GM23338 (cell line): ENCODE measurements at regions not wholly inside any gene's neighbourhood (a gene's known extent, or its start where the extent isn't known, plus 50 kb on each side); places are given as distances from the start of the nearest gene placed in this dataset.

Experiments
- ATAC-seq: fragments of 200-7000 bp; cut with Tn5 transposase; 3 replicates; pipeline ENCODE4 v1.9.1; 2020
- DNase-seq: peaks from one replicate; pipeline ENCODE4 v3.0.0-alpha.2; 2015; ENCODE audit warnings: low spot score
- H2AFZ ChIP-seq: fragments of 200-600 bp; sonication (generic); 2 replicates; pipeline ENCODE4 v1.8.0; 2016; ENCODE audit warnings: antibody characterized with exemption, mild to moderate bottlenecking, moderate library complexity
- H3F3A ChIP-seq: fragments of 200-600 bp; sonication (generic); replicated peaks from 2 replicates; pipeline ENCODE4 v1.8.0; 2017; ENCODE audit warnings: antibody characterized with exemption, mixed run types, low read depth
- H3K27ac ChIP-seq: fragments of 200-600 bp; sonication (generic); 2 replicates; pipeline ENCODE4 v1.6.1; 2016; ENCODE audit warnings: low read depth
- H3K27me3 ChIP-seq: fragments of 200-600 bp; sonication (generic); 2 replicates; pipeline ENCODE4 v1.8.0; 2016; ENCODE audit warnings: mild to moderate bottlenecking, mixed run types, moderate library complexity; ENCODE audit not compliant: insufficient read depth
- H3K36me3 ChIP-seq: fragments of 200-600 bp; sonication (generic); 2 replicates; pipeline ENCODE4 v1.8.0; 2016; ENCODE audit warnings: mild to moderate bottlenecking; ENCODE audit not compliant: insufficient read depth
- H3K4me1 ChIP-seq: fragments of 200-600 bp; sonication (generic); 2 replicates; pipeline ENCODE4 v1.8.0; 2016; ENCODE audit warnings: mild to moderate bottlenecking, moderate library complexity; ENCODE audit not compliant: insufficient read depth
- H3K4me2 ChIP-seq: fragments of 200-600 bp; sonication (generic); 2 replicates; pipeline ENCODE4 v1.7.1; 2017; ENCODE audit warnings: mixed run types
- H3K4me3 ChIP-seq: fragments of 200-600 bp; sonication (generic); 2 replicates; pipeline ENCODE4 v1.6.1; 2016; ENCODE audit warnings: mixed run types
- H3K79me2 ChIP-seq: fragments of 200-600 bp; sonication (generic); replicated peaks from 2 replicates; pipeline ENCODE4 v1.8.0; 2017; ENCODE audit warnings: mild to moderate bottlenecking; ENCODE audit not compliant: insufficient read depth
- H3K9me2 ChIP-seq: fragments of 200-600 bp; sonication (generic); 2 replicates; pipeline ENCODE4 v1.8.0; 2017; ENCODE audit not compliant: insufficient read depth
- H4K20me1 ChIP-seq: fragments of 200-600 bp; sonication (generic); replicated peaks from 2 replicates; pipeline ENCODE4 v1.8.0; 2017; ENCODE audit warnings: mild to moderate bottlenecking; ENCODE audit not compliant: insufficient read depth
- H3K27ac Mint-ChIP-seq: 2 replicates; pipeline ENCODE4 v1.8.0; 2020; ENCODE audit warnings: inconsistent platforms, mild to moderate bottlenecking, moderate library complexity, mixed read lengths
- H3K27me3 Mint-ChIP-seq: 3 replicates; pipeline ENCODE4 v1.8.0; 2022; ENCODE audit warnings: low read depth, mild to moderate bottlenecking, moderate library complexity, mixed read lengths, inconsistent platforms; ENCODE audit not compliant: insufficient read depth, poor library complexity
- H3K36me3 Mint-ChIP-seq: 3 replicates; pipeline ENCODE4 v1.8.0; 2021; ENCODE audit warnings: low read depth, mild to moderate bottlenecking, inconsistent platforms, moderate library complexity, mixed read lengths
- H3K4me1 Mint-ChIP-seq: 3 replicates; pipeline ENCODE4 v1.8.0; 2020; ENCODE audit warnings: mild to moderate bottlenecking, inconsistent platforms, mixed read lengths
- H3K4me3 Mint-ChIP-seq: 3 replicates; pipeline ENCODE4 v1.8.0; 2021; ENCODE audit warnings: moderate library complexity, mild to moderate bottlenecking, inconsistent platforms, mixed read lengths
- H3K9me3 Mint-ChIP-seq: 3 replicates; pipeline ENCODE4 v1.8.0; 2020; ENCODE audit warnings: moderate library complexity, mild to moderate bottlenecking, inconsistent platforms, mixed read lengths
- EZH2 ChIP-seq: fragments of 200-600 bp; sonication (generic); IDR thresholded peaks from one replicate; pipeline ENCODE4 v1.8.0; 2017; ENCODE audit warnings: antibody characterized with exemption, mild to moderate bottlenecking, low read depth; ENCODE audit not compliant: unreplicated experiment
- POLR2AphosphoS5 ChIP-seq: IDR thresholded peaks from 2 replicates; pipeline ENCODE4 v1.6.1; 2016; ENCODE audit warnings: antibody characterized with exemption, low read depth
- STAT1 ChIP-seq: IDR thresholded peaks from one replicate; pipeline ENCODE4 v1.6.1; 2016; ENCODE audit warnings: antibody characterized with exemption; ENCODE audit not compliant: unreplicated experiment
- ZNF331 ChIP-seq: fragments of 250-450 bp; sonication (Bioruptor Pico); IDR thresholded peaks from 2 replicates; pipeline ENCODE4 v1.5.0; 2020; ENCODE audit warnings: low read depth, mild to moderate bottlenecking, moderate library complexity
- ZNF462 ChIP-seq: fragments of 250-450 bp; sonication (Bioruptor Pico); IDR thresholded peaks from 2 replicates; pipeline ENCODE4 v1.5.0; 2020; ENCODE audit warnings: mild to moderate bottlenecking, moderate library complexity

- no peak for TF ChIP-seq ZNF462 (CRISPR knock-in tag)
- TF ChIP-seq EZH2 = no peak
- TF ChIP-seq STAT1 = no peak
- no peak for TF ChIP-seq POLR2AphosphoS5
These were observed 327.5 kb downstream of the CAAP1 start (continued) for GRCh38 chr9:26565118-26565517.

GRCh38 chr9:26562338-26562737 lies 330.3 kb downstream of the CAAP1 start:
- no peaks in the 10 kb centered on the region for H3K27me3 Mint-ChIP-seq
- TF ChIP-seq ZNF331 = no peak
- DNase-seq = no peak
- no peak overlapping the region for H2AFZ ChIP-seq
- H3K36me3 Mint-ChIP-seq = no peaks in the 10 kb centered on the region
- no peaks in the 10 kb centered on the region for H3K9me2 ChIP-seq
- H3K9me3 Mint-ChIP-seq = peaks cover 2% of the 10 kb centered on the region; the same call in 1 of the 3 replicates
- no peaks in the 10 kb centered on the region for H3K27me3 ChIP-seq
- H3F3A ChIP-seq = no peaks in the 10 kb centered on the region
- H3K79me2 ChIP-seq = no peaks in the 10 kb centered on the region
- no peaks in the 10 kb centered on the region for H3K4me1 ChIP-seq
- H4K20me1 ChIP-seq = no peaks in the 10 kb centered on the region
- H3K27ac ChIP-seq = no peak overlapping the region
- no peak overlapping the region for H3K27ac Mint-ChIP-seq
- no peak for ATAC-seq
- no peaks in the 10 kb centered on the region for H3K4me1 Mint-ChIP-seq
- H3K4me2 ChIP-seq = no peak overlapping the region
- no peak overlapping the region for H3K4me3 ChIP-seq
- no peaks in the 10 kb centered on the region for H3K36me3 ChIP-seq
- no peak overlapping the region for H3K4me3 Mint-ChIP-seq

- H3K36me3 Mint-ChIP-seq = no peaks in the 10 kb centered on the region
- DNase-seq = no peak
- H3K27ac ChIP-seq = no peak overlapping the region
- no peak for TF ChIP-seq ZNF331
- no peak for TF ChIP-seq STAT1
- no peak for TF ChIP-seq ZNF462 (CRISPR knock-in tag)
These were observed 330.7 kb downstream of the CAAP1 start for GRCh38 chr9:26561928-26562327.

More at GRCh38 chr9:26561928-26562327, 330.7 kb downstream of the CAAP1 start:
- Histone ChIP-seq H3K79me2 (no peaks in the 10 kb centered on the region), H3F3A (no peaks in the 10 kb centered on the region), H3K9me2 (no peaks in the 10 kb centered on the region), H3K4me3 (no peak overlapping the region), H3K36me3 (no peaks in the 10 kb centered on the region), H3K27me3 (no peaks in the 10 kb centered on the region), H2AFZ (no peak overlapping the region), H4K20me1 (no peaks in the 10 kb centered on the region), H3K4me1 (no peaks in the 10 kb centered on the region), H3K4me2 (no peak overlapping the region)
- H3K9me3 Mint-ChIP-seq = peaks cover 2% of the 10 kb centered on the region; the same call in 1 of the 3 replicates
- H3K27me3 Mint-ChIP-seq = no peaks in the 10 kb centered on the region
- no peak overlapping the region for H3K27ac Mint-ChIP-seq
- no peak overlapping the region for H3K4me3 Mint-ChIP-seq
- ATAC-seq = no peak
- H3K4me1 Mint-ChIP-seq = no peaks in the 10 kb centered on the region
